GM23248 (cell line): ENCODE measurements at regions not wholly inside any gene's neighbourhood (a gene's known extent, or its start where the extent isn't known, plus 50 kb on each side); places are given as distances from the start of the nearest gene placed in this dataset.

Source experiments
- EZH2 ChIP-seq: fragments of 200-600 bp; sonication (generic); IDR thresholded peaks from 2 replicates; pipeline ENCODE4 v1.6.1; 2018; ENCODE audit warnings: antibody characterized with exemption, mild to moderate bottlenecking; ENCODE audit not compliant: insufficient read depth, poor library complexity, severe bottlenecking
- EZH2phosphoT487 ChIP-seq: fragments of 200-600 bp; sonication (generic); IDR thresholded peaks from 2 replicates; pipeline ENCODE4 v1.6.1; 2018; ENCODE audit warnings: antibody characterized with exemption, moderate library complexity, mild to moderate bottlenecking, low read depth; ENCODE audit not compliant: insufficient read depth

DNA sequence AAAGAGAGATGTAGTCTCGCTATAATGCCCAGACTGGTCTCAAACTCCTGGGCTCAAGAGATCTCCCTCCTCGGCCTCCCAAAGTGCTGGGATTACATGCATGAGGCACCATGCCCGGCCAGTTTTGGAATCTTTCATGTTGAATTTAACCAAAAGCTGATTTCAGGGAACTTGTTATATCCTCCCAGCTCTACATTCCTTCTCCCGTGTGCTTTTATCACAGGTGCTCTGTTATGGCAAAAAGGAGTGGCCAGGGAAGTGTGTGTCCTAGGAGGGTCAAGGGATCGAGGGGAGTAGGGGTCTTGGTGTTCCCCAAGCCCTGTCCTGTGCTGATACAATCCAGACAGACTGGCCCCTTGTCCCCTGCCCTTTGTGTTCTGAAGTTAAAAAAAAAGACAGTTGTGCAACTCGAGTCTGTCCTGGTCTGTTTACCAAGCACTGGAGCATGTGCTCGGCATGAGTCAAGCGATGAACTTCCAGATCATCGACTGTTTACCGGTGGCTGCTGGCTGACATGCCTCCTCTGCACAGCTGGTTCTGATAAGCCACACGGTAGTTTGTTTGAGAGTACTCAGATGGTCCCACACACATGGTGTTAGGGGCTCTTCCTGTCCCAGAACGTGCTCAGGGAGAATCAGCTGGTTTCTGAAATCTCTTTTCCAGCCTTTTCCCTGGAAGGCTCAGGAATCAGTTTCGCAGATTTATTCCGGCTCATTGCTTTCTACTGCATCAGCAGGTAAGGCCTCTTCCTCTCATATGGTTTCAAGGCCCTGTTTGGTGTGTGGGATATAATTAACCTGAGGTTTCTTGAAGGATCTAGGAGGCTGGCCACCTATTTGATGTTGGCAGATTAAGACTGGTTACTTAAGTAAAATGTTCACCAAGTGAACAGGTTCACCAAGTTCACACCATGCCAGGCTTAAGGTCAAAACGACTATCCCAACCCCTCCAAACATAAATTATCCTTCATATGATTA lies 52.6 kb upstream of the NAA20 start:
- TF ChIP-seq EZH2 = no peak
- no peak for TF ChIP-seq EZH2phosphoT487
